HepG2 (cell line): ENCODE measurements at regions not wholly inside any gene's neighbourhood (a gene's known extent, or its start where the extent isn't known, plus 50 kb on each side); places are given as distances from the start of the nearest gene placed in this dataset.

ENCODE experiments used
- ATAC-seq: fragments of 200-7000 bp; cut with Tn5 transposase; 3 replicates; pipeline ENCODE4 v1.9.1; 2020; ENCODE audit warnings: mild to moderate bottlenecking, moderate library complexity
- BruUV-seq: library from RNA; stranded (reverse); fragments of 400-500 nt; replicated peaks from 2 replicates; lab custom pipeline; 2021; lab: Mats Ljungman, UMichigan
- CTCF ChIA-PET: fragments of 300-600 bp; formaldehyde crosslinking; extraction: SDS; loops from one replicate; lab custom pipeline; 2021; ENCODE audit warnings: low total read pairs, inconsistent platforms, low intra/inter-chr PET ratio; lab: Yijun Ruan, JAX
- POLR2A ChIA-PET: fragments of 350-600 bp; sonication (Branson Sonifier 250); formaldehyde crosslinking; loops from one replicate; lab custom pipeline; 2020; ENCODE audit warnings: antibody characterized with exemption, inconsistent platforms; lab: Yijun Ruan, JAX
- DNase-seq: peaks from one replicate; pipeline ENCODE4 v3.0.0-alpha.2; 2015; ENCODE audit warnings: low spot score
- FAIRE-seq: peaks from 3 replicates; lab custom pipeline; 2011; peaks lifted over from hg19 to GRCh38; lab: Jason Lieb, UNC
- H2AFZ ChIP-seq: one replicate; pipeline ENCODE4 v1.6.1; 2011; ENCODE audit warnings: low read length, inconsistent platforms
- H3K27ac ChIP-seq: fragments of 300-600 bp; 3 replicates; pipeline ENCODE4 v1.8.0; 2011; ENCODE audit warnings: mixed run types, mild to moderate bottlenecking, mixed read lengths, low read length, inconsistent platforms; ENCODE audit not compliant: insufficient read depth; ENCODE audit errors: extremely low read length
- H3K27me3 ChIP-seq, 2 experiments: fragments of 200-600 bp in 1 of 2; 2 replicates in 1 of 2; 3 replicates in 1 of 2; pipeline versions ENCODE4 v1.6.0 to v1.8.0; 2011; ENCODE audit warnings: low read length in 2 of 2, mild to moderate bottlenecking in 2 of 2, moderate library complexity in 2 of 2, inconsistent platforms in 1 of 2; ENCODE audit not compliant: insufficient read depth in 2 of 2, control insufficient read depth in 1 of 2
- H3K36me3 ChIP-seq, 2 experiments: fragments of 200-600 bp in 1 of 2; replicated peaks in 1 of 2; 2 replicates in 1 of 2; 3 replicates in 1 of 2; pipeline versions ENCODE4 v1.5.1 to v1.8.0; 2011; ENCODE audit warnings: low read length in 2 of 2, inconsistent platforms in 1 of 2; ENCODE audit not compliant: insufficient read depth in 2 of 2, control insufficient read depth in 1 of 2
- H3K4me1 ChIP-seq: 2 replicates; pipeline ENCODE4 v1.5.1; 2012; ENCODE audit warnings: low read length, inconsistent platforms; ENCODE audit not compliant: insufficient read depth
- H3K4me2 ChIP-seq: 2 replicates; pipeline ENCODE4 v1.6.0; 2011; ENCODE audit warnings: low read depth, low read length, inconsistent platforms
- H3K4me3 ChIP-seq, 3 experiments: fragments of 200-600 bp in 1 of 3; sonication (generic), shearing (Covaris generic) in 1 of 3; replicated peaks in 1 of 3; 2 replicates each; pipeline ENCODE4 v1.5.1; 2011 to 2016; ENCODE audit warnings: low read length in 3 of 3, inconsistent platforms in 2 of 3, low read depth in 2 of 3, mild to moderate bottlenecking in 2 of 3, control low read depth in 1 of 3, mixed read lengths in 1 of 3; ENCODE audit not compliant: insufficient read depth in 1 of 3
- H3K79me2 ChIP-seq: one replicate; pipeline ENCODE4 v1.6.1; 2011; ENCODE audit warnings: low read length, inconsistent platforms; ENCODE audit not compliant: insufficient read depth
- H3K9ac ChIP-seq: 2 replicates; pipeline ENCODE4 v1.6.0; 2011; ENCODE audit warnings: mild to moderate bottlenecking, low read depth, low read length, inconsistent platforms; ENCODE audit not compliant: insufficient read depth
- H3K9me3 ChIP-seq: 2 replicates; pipeline ENCODE4 v1.5.1; 2012; ENCODE audit warnings: mild to moderate bottlenecking, low read length
- H4K20me1 ChIP-seq: 2 replicates; pipeline ENCODE4 v1.6.0; 2011; ENCODE audit warnings: inconsistent platforms, mild to moderate bottlenecking, low read length, moderate library complexity; ENCODE audit not compliant: insufficient read depth
- ARNT ChIP-seq: fragments of 450-650 bp; IDR thresholded peaks from 2 replicates; pipeline ENCODE4 v1.6.1; 2017
- ATF7-NPFF ChIP-seq: sonication (generic); formaldehyde crosslinking; IDR thresholded peaks from 2 replicates; pipeline ENCODE4 v1.8.1; 2023; ENCODE audit warnings: mild to moderate bottlenecking, low read depth, missing genetic modification reagents, moderate library complexity
- CCAR2 ChIP-seq: fragments of 200-400 bp; formaldehyde crosslinking; optimal IDR thresholded peaks from 2 replicates; pipeline ENCODE3; 2018; ENCODE audit warnings: low read depth, mild to moderate bottlenecking, low read length, moderate library complexity
- CCDC6 ChIP-seq: sonication (generic); formaldehyde crosslinking; IDR thresholded peaks from 2 replicates; pipeline ENCODE4 v1.8.1; 2022; ENCODE audit warnings: mild to moderate bottlenecking, missing genetic modification reagents, moderate library complexity
- CHD4 ChIP-seq: fragments of 200-600 bp; sonication (generic); IDR thresholded peaks from 2 replicates; pipeline ENCODE4 v1.7.0; 2017; ENCODE audit warnings: mild to moderate bottlenecking, low read length, borderline replicate concordance
- GATA4 ChIP-seq: sonication (generic); IDR thresholded peaks from 2 replicates; pipeline ENCODE4 v1.6.1; 2016; ENCODE audit warnings: antibody characterized with exemption, low read depth, borderline replicate concordance
- HMG20B ChIP-seq: conservative IDR thresholded peaks from 2 replicates; pipeline ENCODE4 v1.6.1; 2016; ENCODE audit warnings: missing genetic modification reagents, missing compliant biosample characterization
- MAF1 ChIP-seq: sonication (generic); formaldehyde crosslinking; IDR thresholded peaks from 2 replicates; pipeline ENCODE4 v1.5.0; 2020; ENCODE audit warnings: missing genetic modification reagents, borderline replicate concordance
- NRL ChIP-seq: sonication (generic); formaldehyde crosslinking; IDR thresholded peaks from 2 replicates; pipeline ENCODE4 v1.5.0; 2020; ENCODE audit warnings: missing genetic modification reagents, mild to moderate bottlenecking, moderate library complexity, borderline replicate concordance
- RELA ChIP-seq: sonication (generic); formaldehyde crosslinking; IDR thresholded peaks from 2 replicates; pipeline ENCODE4 v1.4.0; 2020; ENCODE audit warnings: missing genetic modification reagents
- TRIM22 ChIP-seq: fragments of 450-650 bp; IDR thresholded peaks from 2 replicates; pipeline ENCODE4 v1.6.1; 2017
- ZBTB26 ChIP-seq: IDR thresholded peaks from 2 replicates; pipeline ENCODE4 v1.6.1; 2016; ENCODE audit warnings: missing compliant biosample characterization, missing genetic modification reagents, borderline replicate concordance
- ZFP62 ChIP-seq: sonication (generic); formaldehyde crosslinking; IDR thresholded peaks from 2 replicates; pipeline ENCODE4 v1.4.0; 2020; ENCODE audit warnings: missing genetic modification reagents
- ZNF724P ChIP-seq: sonication (generic); formaldehyde crosslinking; IDR thresholded peaks from 2 replicates; pipeline ENCODE4 v1.8.0; 2022; ENCODE audit warnings: missing genetic modification reagents, borderline replicate concordance
- ZNF790 ChIP-seq: sonication (generic); formaldehyde crosslinking; IDR thresholded peaks from 2 replicates; pipeline ENCODE4 v1.8.0; 2022; ENCODE audit warnings: missing genetic modification reagents, mild to moderate bottlenecking, borderline replicate concordance
- ZNF83 ChIP-seq: sonication (generic); formaldehyde crosslinking; IDR thresholded peaks from 2 replicates; pipeline ENCODE4 v1.4.0; 2020; ENCODE audit warnings: missing genetic modification reagents, mild to moderate bottlenecking, borderline replicate concordance
- WGBS: methylation state at CpG from one replicate; pipeline ENCODE4 v1.1.6; 2017; ENCODE audit warnings: low lambda C conversion rate; 5-methylcytosine and 5-hydroxymethylcytosine counted together
- in situ Hi-C: cut with HindIII; loops from 2 replicates; pipeline ENCODE4 v1.10.0; 2017; ENCODE audit warnings: low pct_unique_long_range_greater_than_20kb; ENCODE audit not compliant: extremely low pct_ligation_motif_present
- intact Hi-C: fragments of 100-400 bp; cut with micrococcal nuclease; formaldehyde crosslinking; loops from one replicate; pipeline ENCODE4 v1.10.0; 2022; ENCODE audit not compliant: unreplicated experiment
- TF ChIP-seq, protein P1 (sequence below): sonication (generic); formaldehyde crosslinking; IDR thresholded peaks from 2 replicates; pipeline ENCODE4 v1.8.0; 2022; ENCODE audit warnings: low read depth, missing genetic modification reagents

GRCh38 chr3:16719426-16719825, 114.2 kb upstream of the DAZL start:
- intact Hi-C loops (no loop called here), in situ Hi-C loops (no loop called here)
- no peaks in the 10 kb centered on the region for H3K79me2 ChIP-seq
- WGBS, result 13% methylated on average over 3 of the region's 3 CpGs
- ChIA-PET POLR2A (no interaction called here), CTCF (no interaction called here)
- H3K4me1 ChIP-seq, result no peaks in the 10 kb centered on the region
- TF ChIP-seq ZNF790 (no peak), CCDC6 (CRISPR knock-in tag) (no peak), ZNF724P (CRISPR knock-in tag) (no peak), CHD4 (no peak), RELA (no peak), NRL (CRISPR knock-in tag) (no peak), ATF7-NPFF (no peak), ZFP62 (CRISPR knock-in tag) (no peak), ZBTB26 (no peak), TRIM22 (no peak), MAF1 (CRISPR knock-in tag) (no peak), ZNF83 (CRISPR knock-in tag) (no peak), ARNT (no peak), GATA4 (no peak), CCAR2 (no peak), HMG20B (CRISPR knock-in tag) (no peak)
- TF ChIP-seq, protein P1, sequence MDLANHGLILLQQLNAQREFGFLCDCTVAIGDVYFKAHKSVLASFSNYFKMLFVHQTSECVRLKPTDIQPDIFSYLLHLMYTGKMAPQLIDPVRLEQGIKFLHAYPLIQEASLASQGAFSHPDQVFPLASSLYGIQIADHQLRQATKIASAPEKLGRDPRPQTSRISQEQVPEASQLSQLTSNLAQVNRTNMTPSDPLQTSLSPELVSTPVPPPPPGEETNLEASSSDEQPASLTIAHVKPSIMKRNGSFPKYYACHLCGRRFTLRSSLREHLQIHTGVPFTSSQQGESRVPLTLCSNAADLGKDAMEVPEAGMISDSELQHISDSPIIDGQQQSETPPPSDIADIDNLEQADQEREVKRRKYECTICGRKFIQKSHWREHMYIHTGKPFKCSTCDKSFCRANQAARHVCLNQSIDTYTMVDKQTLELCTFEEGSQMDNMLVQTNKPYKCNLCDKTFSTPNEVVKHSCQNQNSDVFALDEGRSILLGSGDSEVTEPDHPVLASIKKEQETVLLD, result no peak
- no peaks in the 10 kb centered on the region for H3K9me3 ChIP-seq
- no TSS peak for BruUV-seq
- H2AFZ ChIP-seq, result no peak overlapping the region
- no peak for DNase-seq
- no peaks in the 10 kb centered on the region for H4K20me1 ChIP-seq
- no peak overlapping the region for H3K4me2 ChIP-seq
- no peak for FAIRE-seq
- no peak overlapping the region for H3K4me3 ChIP-seq
- no peak overlapping the region for H3K9ac ChIP-seq
- no peak for ATAC-seq
- no peaks in the 10 kb centered on the region for H3K36me3 ChIP-seq
- H3K27ac ChIP-seq, result no peak overlapping the region
- no peaks in the 10 kb centered on the region for H3K27me3 ChIP-seq
